22Rv1 (cell line): ENCODE measurements at regions not wholly inside any gene's neighbourhood (a gene's known extent, or its start where the extent isn't known, plus 50 kb on each side); places are given as distances from the start of the nearest gene placed in this dataset.

Experiments
- ZFX ChIP-seq: fragments of 450-650 bp; IDR thresholded peaks from 2 replicates; pipeline ENCODE4 v1.6.1; 2017; ENCODE audit warnings: antibody characterized with exemption, borderline replicate concordance
- TF ChIP-seq, protein P1 (sequence below): fragments of 450-650 bp; IDR thresholded peaks from 2 replicates; pipeline ENCODE4 v1.5.1; 2017; ENCODE audit warnings: mild to moderate bottlenecking

DNA sequence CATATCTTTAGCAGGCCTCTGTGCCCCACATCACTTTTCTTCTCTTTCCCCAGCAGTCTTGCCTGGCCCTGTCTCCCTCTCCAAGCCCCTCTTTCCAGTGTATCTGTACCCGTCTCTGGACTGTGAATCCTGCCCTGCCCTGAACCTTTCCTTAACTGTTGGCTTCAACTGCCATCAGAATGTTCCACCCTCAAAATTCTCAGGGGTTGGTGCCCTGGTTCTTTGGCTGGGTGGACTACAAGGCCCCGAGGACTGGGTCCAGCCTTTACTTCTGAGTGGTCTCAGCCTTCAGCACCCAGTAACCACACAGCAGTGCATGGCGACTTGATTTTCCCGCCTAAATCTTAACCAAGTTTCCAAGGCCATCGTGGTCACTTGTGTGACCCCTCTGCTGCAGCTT is 333.5 kb upstream of the RGMA start:
- TF ChIP-seq, protein P1, sequence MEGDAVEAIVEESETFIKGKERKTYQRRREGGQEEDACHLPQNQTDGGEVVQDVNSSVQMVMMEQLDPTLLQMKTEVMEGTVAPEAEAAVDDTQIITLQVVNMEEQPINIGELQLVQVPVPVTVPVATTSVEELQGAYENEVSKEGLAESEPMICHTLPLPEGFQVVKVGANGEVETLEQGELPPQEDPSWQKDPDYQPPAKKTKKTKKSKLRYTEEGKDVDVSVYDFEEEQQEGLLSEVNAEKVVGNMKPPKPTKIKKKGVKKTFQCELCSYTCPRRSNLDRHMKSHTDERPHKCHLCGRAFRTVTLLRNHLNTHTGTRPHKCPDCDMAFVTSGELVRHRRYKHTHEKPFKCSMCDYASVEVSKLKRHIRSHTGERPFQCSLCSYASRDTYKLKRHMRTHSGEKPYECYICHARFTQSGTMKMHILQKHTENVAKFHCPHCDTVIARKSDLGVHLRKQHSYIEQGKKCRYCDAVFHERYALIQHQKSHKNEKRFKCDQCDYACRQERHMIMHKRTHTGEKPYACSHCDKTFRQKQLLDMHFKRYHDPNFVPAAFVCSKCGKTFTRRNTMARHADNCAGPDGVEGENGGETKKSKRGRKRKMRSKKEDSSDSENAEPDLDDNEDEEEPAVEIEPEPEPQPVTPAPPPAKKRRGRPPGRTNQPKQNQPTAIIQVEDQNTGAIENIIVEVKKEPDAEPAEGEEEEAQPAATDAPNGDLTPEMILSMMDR: no peak
- no peak for TF ChIP-seq ZFX
